Upper lobe of right lung (tissue), 1 donor: ENCODE measurements at regions not wholly inside any gene's neighbourhood (a gene's known extent, or its start where the extent isn't known, plus 50 kb on each side); places are given as distances from the start of the nearest gene placed in this dataset.

Experiments
- ATAC-seq: fragments of 200-7000 bp; cut with Tn5 transposase; one replicate; pipeline ENCODE4 v1.9.1; 2020; ENCODE audit warnings: mild to moderate bottlenecking, moderate library complexity
- DNase-seq: peaks from one replicate; pipeline ENCODE4 v3.0.0-alpha.2; 2020
- H3K27ac ChIP-seq: fragments of 200-600 bp; one replicate; pipeline ENCODE4 v1.8.0; 2022
- H3K27me3 ChIP-seq: fragments of 200-600 bp; one replicate; pipeline ENCODE4 v1.8.0; 2022; ENCODE audit warnings: mild to moderate bottlenecking
- H3K36me3 ChIP-seq: fragments of 200-600 bp; one replicate; pipeline ENCODE4 v1.8.0; 2022
- H3K4me1 ChIP-seq: fragments of 200-600 bp; one replicate; pipeline ENCODE4 v1.8.0; 2022
- H3K4me3 ChIP-seq: fragments of 200-600 bp; one replicate; pipeline ENCODE4 v1.8.0; 2022; ENCODE audit warnings: mild to moderate bottlenecking
- H3K9me3 ChIP-seq: fragments of 200-600 bp; one replicate; pipeline ENCODE4 v1.8.0; 2022
- intact Hi-C: fragments of 100-400 bp; cut with DNase I; formaldehyde crosslinking; loops from one replicate; pipeline ENCODE4 v1.11.0; 2022
- TF ChIP-seq, protein P1 (sequence below): fragments of 200-600 bp; IDR thresholded peaks from one replicate; pipeline ENCODE4 v1.8.0; 2022; ENCODE audit warnings: antibody characterized with exemption
- donor health status: DM: no; HTN: yes; CAD: no; lungs with severe emphysema.

DNA sequence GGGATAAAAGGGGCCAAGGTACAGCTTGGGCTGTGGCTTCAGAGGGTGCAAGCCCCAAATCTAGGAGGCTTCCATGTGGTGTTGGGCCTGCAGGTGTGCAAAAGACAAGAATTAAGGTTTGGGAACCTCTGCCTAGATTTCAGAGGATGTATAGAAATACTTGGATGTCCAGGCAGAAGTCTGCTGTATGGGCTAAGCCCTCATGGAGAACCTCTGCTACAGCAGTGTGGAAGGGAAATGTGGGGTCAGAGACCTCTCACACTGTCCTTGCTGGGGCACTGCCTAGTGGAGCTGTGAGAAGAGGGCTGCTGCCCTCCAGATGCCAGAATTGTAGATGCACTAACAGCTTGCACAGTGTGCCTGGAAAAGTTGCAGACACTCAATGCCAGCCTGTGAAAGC is 880.6 kb upstream of the ID2 start:
- H3K4me1 ChIP-seq = no peaks in the 10 kb centered on the region

DNA sequence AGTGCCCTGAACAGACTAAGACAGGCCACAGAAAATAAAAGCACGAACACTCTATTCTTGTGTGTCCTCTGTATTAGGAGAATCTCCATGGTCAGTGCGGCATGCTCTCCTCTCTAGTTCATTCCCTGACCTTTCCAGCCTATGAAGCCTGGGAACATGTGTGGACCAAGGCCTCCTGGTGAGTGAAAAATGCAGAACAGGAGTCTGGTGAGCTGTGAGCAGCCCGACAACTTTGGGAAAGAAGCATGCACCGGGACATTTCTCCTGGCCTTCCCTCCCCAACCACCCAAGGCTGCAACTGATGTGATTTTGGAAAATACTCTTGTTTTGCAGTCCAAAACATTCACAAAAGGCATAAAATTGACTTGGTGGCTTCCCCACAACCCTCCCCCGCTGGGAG is 878.3 kb upstream of the ID2 start:
- no peak for DNase-seq
- ATAC-seq = no peak
- no peaks in the 10 kb centered on the region for H3K4me1 ChIP-seq
- TF ChIP-seq, protein P1, sequence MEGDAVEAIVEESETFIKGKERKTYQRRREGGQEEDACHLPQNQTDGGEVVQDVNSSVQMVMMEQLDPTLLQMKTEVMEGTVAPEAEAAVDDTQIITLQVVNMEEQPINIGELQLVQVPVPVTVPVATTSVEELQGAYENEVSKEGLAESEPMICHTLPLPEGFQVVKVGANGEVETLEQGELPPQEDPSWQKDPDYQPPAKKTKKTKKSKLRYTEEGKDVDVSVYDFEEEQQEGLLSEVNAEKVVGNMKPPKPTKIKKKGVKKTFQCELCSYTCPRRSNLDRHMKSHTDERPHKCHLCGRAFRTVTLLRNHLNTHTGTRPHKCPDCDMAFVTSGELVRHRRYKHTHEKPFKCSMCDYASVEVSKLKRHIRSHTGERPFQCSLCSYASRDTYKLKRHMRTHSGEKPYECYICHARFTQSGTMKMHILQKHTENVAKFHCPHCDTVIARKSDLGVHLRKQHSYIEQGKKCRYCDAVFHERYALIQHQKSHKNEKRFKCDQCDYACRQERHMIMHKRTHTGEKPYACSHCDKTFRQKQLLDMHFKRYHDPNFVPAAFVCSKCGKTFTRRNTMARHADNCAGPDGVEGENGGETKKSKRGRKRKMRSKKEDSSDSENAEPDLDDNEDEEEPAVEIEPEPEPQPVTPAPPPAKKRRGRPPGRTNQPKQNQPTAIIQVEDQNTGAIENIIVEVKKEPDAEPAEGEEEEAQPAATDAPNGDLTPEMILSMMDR = no peak
- no peaks in the 10 kb centered on the region for H3K9me3 ChIP-seq
- H3K36me3 ChIP-seq = no peaks in the 10 kb centered on the region
- no peak overlapping the region for H3K27ac ChIP-seq
- no peak overlapping the region for H3K4me3 ChIP-seq
- H3K27me3 ChIP-seq = no peaks in the 10 kb centered on the region
- intact Hi-C loops = no loop called here

More for the DNA sequence above, 880.6 kb upstream of the ID2 start:
- Histone ChIP-seq H3K27ac (no peak overlapping the region), H3K4me3 (no peak overlapping the region), H3K27me3 (no peaks in the 10 kb centered on the region), H3K36me3 (no peaks in the 10 kb centered on the region), H3K9me3 (no peaks in the 10 kb centered on the region)
- DNase-seq (no peak), ATAC-seq (no peak)
- TF ChIP-seq, protein P1 = no peak
- intact Hi-C loops = no loop called here

DNA sequence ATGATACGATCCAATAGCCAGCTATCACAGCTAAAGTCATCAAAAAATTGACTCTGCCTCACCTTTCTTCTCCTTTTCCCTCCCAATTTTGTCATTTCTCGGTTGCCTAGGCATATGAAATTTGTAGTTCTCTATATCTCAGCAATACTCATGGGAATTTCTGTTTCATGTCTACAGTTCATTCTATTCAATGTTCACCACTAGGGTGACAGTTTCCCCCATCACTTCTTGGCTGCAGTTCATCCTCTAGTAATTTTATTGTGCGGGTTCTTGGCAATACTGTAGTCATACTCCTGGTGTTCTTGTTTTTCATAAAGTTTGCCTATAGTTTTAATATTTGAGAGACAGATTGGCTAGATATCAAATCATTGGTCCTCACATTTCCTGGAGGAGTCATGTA is 872.2 kb upstream of the ID2 start:
- no peaks in the 10 kb centered on the region for H3K4me1 ChIP-seq
- intact Hi-C loops = no loop called here
- DNase-seq (no peak), ATAC-seq (no peak)
- no peaks in the 10 kb centered on the region for H3K27me3 ChIP-seq
- TF ChIP-seq, protein P1 = no peak
- no peak overlapping the region for H3K4me3 ChIP-seq
- H3K27ac ChIP-seq = no peak overlapping the region
- no peaks in the 10 kb centered on the region for H3K36me3 ChIP-seq
- no peaks in the 10 kb centered on the region for H3K9me3 ChIP-seq

DNA sequence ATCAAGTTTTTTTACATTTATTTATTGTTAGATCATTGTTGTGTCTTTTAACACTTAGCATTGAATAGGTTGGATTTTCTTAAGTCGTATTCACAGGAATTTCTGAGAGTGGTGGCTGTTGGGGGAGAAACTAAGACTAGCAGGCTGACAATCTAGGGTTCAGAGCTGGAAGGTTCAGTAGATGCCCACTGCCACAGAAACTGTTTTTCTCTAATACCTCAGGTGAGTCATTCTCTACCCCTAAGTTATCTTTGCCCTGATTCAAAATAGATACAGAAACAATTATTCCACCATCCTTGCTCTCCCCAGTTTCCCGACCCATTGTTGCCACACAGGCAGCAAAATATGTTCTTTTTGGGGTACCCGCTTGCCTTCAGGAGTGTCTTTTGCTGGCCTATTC is 870.8 kb upstream of the ID2 start:
- no peaks in the 10 kb centered on the region for H3K27me3 ChIP-seq
- TF ChIP-seq, protein P1 = no peak
- no peaks in the 10 kb centered on the region for H3K9me3 ChIP-seq
- intact Hi-C loops = no loop called here
- ATAC-seq = no peak
- no peak overlapping the region for H3K4me3 ChIP-seq
- no peak for DNase-seq
- no peaks in the 10 kb centered on the region for H3K36me3 ChIP-seq
- no peaks in the 10 kb centered on the region for H3K4me1 ChIP-seq
- no peak overlapping the region for H3K27ac ChIP-seq

DNA sequence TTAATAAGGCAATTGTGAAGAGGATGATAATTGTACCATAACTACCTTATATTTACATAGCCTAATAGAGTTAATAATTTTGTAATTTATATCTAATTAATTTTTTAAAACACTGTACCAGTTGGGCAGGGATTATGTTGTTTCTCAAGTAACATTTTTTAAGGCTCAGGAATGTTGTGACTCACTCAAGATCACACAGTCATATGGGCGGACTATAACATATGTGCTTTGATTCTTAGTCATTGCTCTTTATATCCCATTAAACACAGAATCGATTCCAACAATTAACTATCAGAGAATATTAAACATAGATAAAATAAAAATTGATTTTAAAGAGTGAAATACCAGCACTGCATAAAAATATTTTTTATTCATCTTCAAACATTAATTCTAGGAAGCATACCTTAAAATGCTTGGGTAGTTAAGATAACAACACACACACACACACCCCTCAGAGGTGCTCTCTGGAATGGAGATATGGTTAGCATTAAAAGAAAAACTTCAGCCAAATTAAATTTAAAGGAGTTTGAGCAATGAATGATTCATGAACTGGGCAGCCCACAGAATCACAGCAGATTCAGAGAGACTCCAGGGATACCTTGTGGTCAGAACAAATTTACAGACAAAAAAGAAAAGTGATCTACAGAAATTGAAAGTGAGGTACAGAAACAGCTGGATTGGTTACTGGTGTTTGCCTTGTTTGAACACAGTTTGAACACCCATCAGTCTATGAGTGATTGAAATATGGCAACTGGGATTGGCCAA is 869.4 kb upstream of the ID2 start:
- no peaks in the 10 kb centered on the region for H3K9me3 ChIP-seq
- H3K27me3 ChIP-seq = no peaks in the 10 kb centered on the region
- TF ChIP-seq, protein P1 = no peak
- no peak overlapping the region for H3K4me3 ChIP-seq
- DNase-seq (no peak), ATAC-seq (no peak)
- intact Hi-C loops = no loop called here
- no peaks in the 10 kb centered on the region for H3K36me3 ChIP-seq
- no peaks in the 10 kb centered on the region for H3K4me1 ChIP-seq
- H3K27ac ChIP-seq = no peak overlapping the region
